ENCODE measurements at regions not wholly inside any gene's neighbourhood (a gene's known extent, or its start where the extent isn't known, plus 50 kb on each side); places are given as distances from the start of the nearest gene placed in this dataset.
A peak's percentile ranks its signal among the peaks of the same experiment; 100 is the strongest.

DNA sequence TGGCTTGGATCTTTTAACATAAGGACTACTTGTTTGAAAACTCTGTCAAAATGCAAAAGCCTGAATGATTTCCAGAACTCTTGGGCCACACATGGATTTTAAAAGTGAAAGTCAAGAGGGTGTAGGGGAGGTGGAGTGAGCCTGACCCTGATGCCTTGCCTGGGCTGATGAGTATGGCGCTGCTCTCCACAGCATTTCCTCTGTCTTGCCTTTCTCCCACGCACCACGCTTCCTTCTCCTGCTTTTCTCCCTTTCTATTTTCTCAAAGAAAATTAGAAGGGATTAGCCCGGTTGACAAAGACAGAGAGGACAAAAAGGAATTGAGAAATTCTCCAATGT, 207.0 kb upstream of the CCDC68 start:
- no peak overlapping the region for H3K4me2 ChIP-seq

DNA sequence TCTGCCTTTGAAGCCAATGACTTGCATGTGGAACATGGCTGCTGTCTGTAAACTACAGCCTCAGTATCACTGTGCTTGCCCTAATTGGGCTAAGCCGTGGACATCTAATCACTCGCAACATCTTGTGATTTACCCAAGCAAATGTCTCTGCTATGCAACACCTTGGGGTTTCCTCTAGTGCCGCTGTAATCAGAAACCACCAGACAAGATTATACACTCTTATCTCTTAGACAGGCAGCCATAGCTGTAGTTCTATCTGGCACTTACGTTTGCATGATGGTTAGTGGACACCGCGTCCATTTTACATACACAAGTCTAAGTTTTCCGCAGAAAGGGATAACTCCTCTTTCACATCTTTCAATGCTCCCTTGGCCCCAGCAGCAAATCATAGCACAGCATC, 204.3 kb upstream of the CCDC68 start:
- Histone ChIP-seq H3K79me2 (replicated peaks; ENCODE audit: insufficient read depth) (no peaks in the 10 kb centered on the region), H3K4me3 (no peak overlapping the region), H3K27me3 (ENCODE audit: insufficient read depth) (no peaks in the 10 kb centered on the region), H3K9me2 (ENCODE audit: insufficient read depth) (peaks cover 12% of the 10 kb centered on the region), H2AFZ (no peak overlapping the region), H4K20me1 (replicated peaks; ENCODE audit: insufficient read depth) (no peaks in the 10 kb centered on the region), H3F3A (replicated peaks; ENCODE audit: low read depth) (no peaks in the 10 kb centered on the region), H3K36me3 (ENCODE audit: insufficient read depth) (no peaks in the 10 kb centered on the region), H3K4me2 (no peak overlapping the region), H3K27ac (ENCODE audit: low read depth) (no peak overlapping the region), H3K4me1 (ENCODE audit: insufficient read depth) (no peaks in the 10 kb centered on the region)
- Mint-ChIP-seq H3K9me3 (peaks cover 1% of the 10 kb centered on the region; the same call in 1 of the 3 replicates), H3K4me1 (no peaks in the 10 kb centered on the region; the same call in 2 of the 3 replicates), H3K36me3 (ENCODE audit: low read depth) (no peaks in the 10 kb centered on the region; the same call in 2 of the 3 replicates), H3K27ac (no peak overlapping the region), H3K27me3 (ENCODE audit: insufficient read depth, low read depth, poor library complexity) (no peaks in the 10 kb centered on the region), H3K4me3 (no peak overlapping the region)
- TF ChIP-seq ZNF114 (CRISPR knock-in tag; IDR thresholded peaks at IDR 0.05) (no peak), NANOG (IDR thresholded peaks at IDR 0.05; ENCODE audit: borderline replicate concordance) (no peak), REST (IDR thresholded peaks at IDR 0.05; ENCODE audit: unreplicated experiment) (no peak), POLR2AphosphoS5 (IDR thresholded peaks at IDR 0.05; ENCODE audit: low read depth) (no peak)
- DNase-seq (ENCODE audit: low spot score) (no peak), ATAC-seq (no peak)

More for the DNA sequence above, 207.0 kb upstream of the CCDC68 start:
- peak overlapping the region; percentile 74 for H2AFZ ChIP-seq
- TF ChIP-seq STAT1 (IDR thresholded peaks at IDR 0.05; ENCODE audit: unreplicated experiment): no peak
- TF ChIP-seq NANOG (IDR thresholded peaks at IDR 0.05; ENCODE audit: borderline replicate concordance): no peak
- TF ChIP-seq CREB1 (CRISPR knock-in tag; IDR thresholded peaks at IDR 0.05; ENCODE audit: low read depth): no peak
- no peak for TF ChIP-seq POLR2AphosphoS5 (IDR thresholded peaks at IDR 0.05; ENCODE audit: low read depth)
- no peak for TF ChIP-seq REST (IDR thresholded peaks at IDR 0.05; ENCODE audit: unreplicated experiment)
- no peak for TF ChIP-seq ZNF331 (CRISPR knock-in tag; IDR thresholded peaks at IDR 0.05; ENCODE audit: low read depth)
- Mint-ChIP-seq H3K4me3 (no peak overlapping the region), H3K9me3 (peaks cover 11% of the 10 kb centered on the region; the same call in 1 of the 3 replicates), H3K27me3 (ENCODE audit: insufficient read depth, low read depth, poor library complexity) (no peaks in the 10 kb centered on the region), H3K36me3 (ENCODE audit: low read depth) (no peaks in the 10 kb centered on the region), H3K4me1 (no peaks in the 10 kb centered on the region; the same call in 2 of the 3 replicates), H3K27ac (no peak overlapping the region)
- no peak overlapping the region for H3K27ac ChIP-seq (ENCODE audit: low read depth)
- H3K27me3 ChIP-seq (ENCODE audit: insufficient read depth): no peaks in the 10 kb centered on the region
- ATAC-seq (no peak), DNase-seq (ENCODE audit: low spot score) (no peak)
- H3K4me1 ChIP-seq (ENCODE audit: insufficient read depth): no peaks in the 10 kb centered on the region
- H3K4me3 ChIP-seq: no peak overlapping the region
- no peaks in the 10 kb centered on the region for H4K20me1 ChIP-seq (replicated peaks; ENCODE audit: insufficient read depth)
- no peaks in the 10 kb centered on the region for H3K79me2 ChIP-seq (replicated peaks; ENCODE audit: insufficient read depth)
- H3K36me3 ChIP-seq (ENCODE audit: insufficient read depth): no peaks in the 10 kb centered on the region
- H3F3A ChIP-seq (replicated peaks; ENCODE audit: low read depth): no peaks in the 10 kb centered on the region
- H3K9me2 ChIP-seq (ENCODE audit: insufficient read depth): peaks cover 19% of the 10 kb centered on the region; the same call in 1 of the 2 replicates
